HG02885 (cell line): ENCODE measurements at regions not wholly inside any gene's neighbourhood (a gene's known extent, or its start where the extent isn't known, plus 50 kb on each side); places are given as distances from the start of the nearest gene placed in this dataset.
"Not testable (repeated sequence)": the region's sequence is repeated elsewhere in the genome, so short reads cannot be mapped to it uniquely, and the experiment has no call there.

Experiments
- ATAC-seq: cut with Tn5 transposase; IDR thresholded peaks from one replicate; pipeline ENCODE4 v1.9.1; 2021; ENCODE audit warnings: mild to moderate bottlenecking; ENCODE audit not compliant: unreplicated experiment, poor library complexity

DNA sequence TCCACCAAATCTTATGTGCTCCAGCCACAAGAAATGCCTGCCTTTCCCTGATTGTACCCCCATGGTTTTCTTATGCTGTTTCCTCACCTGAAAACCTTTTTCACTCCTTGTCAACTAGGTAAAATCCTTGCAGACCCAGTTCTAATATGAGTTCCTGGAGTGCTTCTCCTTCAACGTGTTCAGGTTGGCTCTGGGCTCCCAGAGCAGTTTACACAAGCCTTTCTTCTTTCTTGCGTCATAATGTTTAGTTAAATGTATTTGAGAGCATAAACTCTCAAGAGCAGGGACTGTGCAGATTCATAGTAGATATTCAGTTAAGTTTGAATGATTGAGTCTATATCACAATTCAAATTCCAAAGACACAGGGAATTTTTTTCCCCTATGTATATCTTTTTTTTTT is 484.8 kb upstream of the CCDC196 start:
- no peak for ATAC-seq

DNA sequence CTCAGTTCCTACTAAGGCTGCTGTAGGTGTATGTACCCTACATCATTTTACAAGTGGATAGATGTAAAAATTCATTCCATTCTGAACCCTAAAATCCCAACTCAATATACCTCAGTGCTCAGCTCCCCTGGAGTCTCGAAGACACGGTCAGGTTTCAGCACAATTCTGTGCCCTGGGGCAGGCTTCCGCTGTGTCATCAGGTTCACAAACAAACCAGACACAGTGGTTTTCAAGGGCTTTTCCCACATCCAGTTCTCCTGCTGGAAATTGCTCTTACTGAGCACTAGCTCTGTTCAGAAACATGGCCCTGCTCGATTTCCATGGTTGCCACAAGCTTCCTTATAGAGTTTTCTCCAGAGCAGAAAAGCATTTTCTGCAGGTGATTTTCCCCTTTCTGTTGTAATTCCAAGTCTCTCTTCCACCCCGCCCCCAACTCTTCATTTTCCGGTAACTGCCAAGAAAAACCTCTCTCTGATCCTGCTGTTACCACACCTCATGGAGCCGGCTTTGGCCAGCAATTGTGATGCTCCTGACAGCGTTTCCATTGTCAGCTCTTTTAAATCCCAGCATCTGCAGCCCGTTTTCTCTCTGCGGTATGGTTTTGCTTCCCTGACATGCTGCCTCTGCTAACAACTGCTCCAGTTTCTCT is 483.0 kb upstream of the CCDC196 start:
- ATAC-seq = no peak

DNA sequence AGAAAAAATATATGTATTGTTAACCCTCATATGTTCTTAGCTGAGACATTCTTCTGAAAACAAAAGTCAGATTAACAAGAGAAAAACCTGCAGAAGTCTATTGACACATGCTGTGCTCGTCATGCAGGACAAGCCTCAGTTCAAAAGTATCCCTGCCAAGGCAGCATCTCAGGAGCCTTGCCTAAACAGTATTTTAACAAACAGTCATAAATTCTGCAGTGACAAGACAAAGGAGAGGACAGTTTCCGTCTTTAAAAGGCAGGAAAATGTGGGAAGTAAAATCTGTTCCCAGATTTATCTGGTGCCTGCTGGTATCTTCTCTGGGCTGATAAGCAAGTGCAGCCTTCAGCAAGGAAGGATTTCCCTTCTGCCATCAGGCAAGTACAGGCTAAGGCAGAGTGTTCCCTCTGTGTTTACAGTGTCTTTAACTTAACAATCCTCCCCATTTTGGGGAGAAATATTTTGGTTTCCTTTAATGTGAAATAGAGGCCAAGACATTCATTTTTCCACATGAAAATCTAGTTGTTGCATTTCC is 480.2 kb upstream of the CCDC196 start:
- ATAC-seq = no peak

DNA sequence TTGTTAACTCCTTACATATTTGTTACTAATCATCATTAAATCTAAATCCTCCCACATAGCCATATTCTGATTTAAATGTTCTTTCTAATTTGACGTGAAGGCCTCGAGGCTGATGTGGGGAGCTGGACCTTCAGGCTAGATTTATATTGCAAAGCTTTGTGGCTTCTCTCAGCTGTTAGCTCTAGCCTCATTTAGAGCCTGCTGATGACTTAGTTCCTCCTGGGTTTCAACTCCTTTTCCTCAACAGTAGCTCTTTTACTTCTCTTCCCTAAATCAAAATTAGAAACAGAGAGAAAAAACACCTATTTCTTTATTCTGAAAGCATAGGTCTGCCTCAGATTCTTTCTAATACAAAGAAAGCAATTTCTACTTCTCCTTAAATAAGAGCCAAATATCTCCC is 477.5 kb upstream of the CCDC196 start:
- ATAC-seq = no peak

DNA sequence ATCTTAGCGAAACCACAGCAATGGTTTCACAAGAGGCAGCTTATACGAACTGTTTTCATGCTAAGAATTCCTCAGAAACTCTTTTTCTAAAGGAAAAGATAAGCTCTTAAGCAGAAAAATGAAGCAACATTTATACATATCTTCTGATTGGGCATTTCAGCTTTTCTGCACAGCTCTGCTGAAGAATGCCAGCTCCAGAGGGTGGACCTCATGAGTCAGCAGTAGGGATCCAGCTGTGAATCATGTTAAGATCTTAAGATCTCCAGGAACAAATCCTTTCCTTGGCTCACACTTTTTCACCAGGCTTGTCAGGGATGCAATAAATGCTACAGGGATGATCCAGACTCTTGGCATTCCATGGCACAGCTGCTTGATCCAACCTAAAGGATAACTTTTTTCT is 477.1 kb upstream of the CCDC196 start:
- no peak for ATAC-seq

DNA sequence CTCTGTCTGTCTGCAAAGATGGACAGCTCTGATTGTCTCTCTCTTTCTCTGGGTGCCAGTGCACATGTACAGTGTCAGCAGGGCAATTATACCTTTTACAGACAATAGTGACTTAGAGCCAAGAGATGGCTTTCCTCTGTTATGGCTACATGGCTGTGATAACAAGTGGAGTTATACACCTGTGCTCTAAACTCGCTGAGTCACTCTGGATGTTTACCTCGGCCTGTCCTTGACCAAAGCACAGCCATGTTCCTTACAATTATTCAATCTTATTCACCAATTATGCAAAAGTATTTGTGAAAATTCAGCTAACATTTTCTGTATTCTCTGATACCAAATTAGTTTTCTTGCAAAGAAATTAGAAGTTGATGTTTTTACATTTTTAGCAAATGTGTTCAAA is 475.5 kb upstream of the CCDC196 start:
- ATAC-seq = no peak

DNA sequence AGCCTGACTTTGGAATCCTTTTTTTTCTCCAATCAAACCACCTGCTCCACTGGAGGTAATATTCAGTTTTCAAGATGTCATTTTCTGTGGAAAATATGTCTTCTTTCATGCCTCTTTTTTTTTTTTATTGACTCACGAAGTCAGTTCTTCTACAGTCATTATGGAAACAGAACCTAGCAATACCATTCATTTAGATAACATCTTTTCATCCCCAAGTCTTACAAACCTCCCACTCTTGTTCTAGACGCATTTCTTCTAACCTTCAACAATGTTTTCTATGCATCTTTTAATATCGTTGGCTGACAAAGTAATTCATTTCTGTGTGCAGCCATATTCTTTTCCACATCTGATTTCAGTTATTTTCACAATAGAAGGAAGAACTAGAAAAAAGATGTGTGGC is 474.3 kb upstream of the CCDC196 start:
- no peak for ATAC-seq

DNA sequence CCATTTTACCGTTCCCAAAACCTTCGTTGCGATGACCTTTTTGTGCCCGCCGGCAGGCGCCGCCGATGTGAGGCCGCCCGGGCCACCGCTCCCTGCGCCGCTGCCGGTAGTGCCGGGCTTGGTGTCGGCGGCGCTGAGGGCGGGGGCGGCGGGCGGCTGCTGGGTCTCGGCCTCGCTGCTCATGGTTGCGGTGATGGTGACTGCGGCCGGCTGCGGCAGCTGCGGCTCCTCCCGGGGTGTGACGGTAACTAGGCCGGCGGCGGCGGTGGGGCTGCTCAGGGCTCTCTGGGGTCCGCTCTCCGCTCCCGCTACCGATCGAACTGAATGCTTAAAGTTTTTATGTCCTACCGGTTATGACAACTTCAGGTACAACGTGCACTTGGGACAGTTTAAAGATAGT is 472.6 kb upstream of the CCDC196 start:
- not testable (repeated sequence) for ATAC-seq

DNA sequence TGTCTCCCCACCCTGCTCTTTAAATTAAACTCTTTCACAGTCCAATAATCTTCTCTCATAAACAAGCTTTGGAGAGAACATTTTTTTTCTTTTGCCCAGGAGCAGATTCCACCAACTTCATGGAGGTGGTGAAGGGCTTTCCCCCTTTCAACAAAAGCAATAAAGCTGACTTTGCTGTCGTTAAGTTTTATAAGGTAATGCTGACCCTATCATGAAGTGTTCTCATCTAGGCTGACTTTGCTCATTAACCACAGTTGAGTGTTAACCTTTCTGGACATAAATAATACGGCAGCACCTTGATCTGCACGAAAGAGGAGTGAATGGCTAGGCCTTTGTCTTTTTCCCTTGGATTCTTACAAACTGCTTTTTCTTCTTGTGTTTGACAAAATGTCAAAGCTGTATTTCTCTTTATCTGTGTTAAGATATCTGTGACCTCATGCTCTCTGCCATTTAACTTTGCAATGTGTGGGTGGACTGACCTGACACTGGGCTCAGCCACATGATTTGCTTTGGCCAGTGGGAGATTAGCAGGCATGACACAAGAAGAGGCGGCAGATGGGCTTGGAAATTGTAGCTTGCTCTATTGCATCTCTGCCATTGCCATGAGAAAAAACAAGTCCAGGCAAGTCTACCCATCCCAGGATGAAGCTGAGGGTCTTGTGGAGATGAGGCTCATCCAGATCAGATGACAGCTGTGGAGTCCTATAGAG is 470.9 kb upstream of the CCDC196 start:
- ATAC-seq = no peak

DNA sequence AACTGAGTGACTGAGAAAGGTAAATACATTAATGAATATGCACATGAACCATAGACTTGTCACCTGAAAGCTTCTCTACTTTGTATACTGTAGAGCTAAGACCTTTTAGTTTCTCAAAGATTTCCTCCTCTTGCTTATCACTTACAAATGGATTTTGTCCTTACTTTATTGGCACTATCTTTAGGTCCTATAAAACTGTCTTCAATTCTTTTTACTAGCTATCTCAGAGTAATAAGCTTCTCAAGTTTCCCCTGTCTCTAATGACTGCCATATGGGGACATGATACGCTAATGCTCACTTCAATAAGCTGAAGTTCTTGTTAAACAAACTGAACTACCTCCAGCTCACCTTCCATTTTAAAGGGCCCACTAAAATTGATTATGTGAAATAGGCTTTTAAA is 468.2 kb upstream of the CCDC196 start:
- no peak for ATAC-seq

DNA sequence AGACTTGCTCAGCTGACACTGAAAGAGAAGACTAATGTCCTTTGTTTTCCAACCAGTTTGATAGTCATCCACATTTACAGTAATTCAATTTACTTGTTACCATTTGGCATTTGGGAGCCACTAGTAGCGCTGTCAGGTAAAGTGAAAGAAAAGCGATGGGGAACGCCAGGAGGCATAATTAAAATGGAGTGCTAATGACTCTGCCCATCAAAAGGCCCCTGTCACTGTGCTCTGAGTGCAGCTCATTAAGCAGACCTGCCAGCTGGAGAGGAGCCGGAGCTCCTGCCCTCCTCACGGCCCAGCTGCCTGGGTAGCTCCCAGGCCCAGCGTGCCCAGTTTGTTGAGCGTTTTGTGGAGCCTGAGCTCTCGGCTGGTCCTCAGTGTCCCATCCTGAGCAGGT is 463.6 kb upstream of the CCDC196 start:
- ATAC-seq = no peak

DNA sequence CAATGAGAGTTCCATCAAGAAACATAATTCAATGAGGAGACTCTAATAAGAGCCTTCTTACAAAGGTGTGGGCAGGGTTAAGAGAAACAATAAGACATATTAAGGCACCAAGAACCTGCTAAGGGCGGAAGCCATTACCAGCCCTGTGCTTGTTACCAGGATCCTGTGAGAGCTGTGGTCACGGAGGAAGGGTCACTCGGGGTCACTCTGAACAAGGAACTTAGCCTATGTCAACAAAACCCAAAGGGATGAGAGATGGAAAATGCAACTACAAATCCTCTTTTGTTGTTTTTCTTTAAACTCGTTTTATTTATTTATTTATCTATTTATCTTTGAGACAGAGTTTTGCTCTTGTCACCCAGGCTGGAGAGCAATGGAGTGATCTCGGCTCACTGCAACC is 460.4 kb upstream of the CCDC196 start:
- ATAC-seq = no peak

DNA sequence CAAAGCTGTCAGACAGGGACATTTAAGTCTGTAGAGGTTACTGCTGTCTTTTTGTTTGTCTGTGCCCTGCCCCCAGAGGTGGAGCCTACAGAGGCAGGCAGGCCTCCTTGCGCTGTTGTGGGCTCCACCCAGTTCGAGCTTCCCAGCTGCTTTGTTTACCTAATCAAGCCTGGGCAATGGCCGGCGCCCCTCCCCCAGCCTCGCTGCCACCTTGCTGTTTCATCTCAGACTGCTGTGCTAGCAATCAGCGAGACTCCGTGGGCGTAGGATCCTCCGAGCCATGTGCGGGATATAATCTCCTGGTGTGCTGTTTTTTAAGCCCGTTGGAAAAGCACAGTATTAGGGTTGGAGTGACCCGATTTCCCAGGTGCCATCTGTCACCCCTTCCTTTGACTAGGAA is 454.2 kb upstream of the CCDC196 start:
- not testable (repeated sequence) for ATAC-seq

DNA sequence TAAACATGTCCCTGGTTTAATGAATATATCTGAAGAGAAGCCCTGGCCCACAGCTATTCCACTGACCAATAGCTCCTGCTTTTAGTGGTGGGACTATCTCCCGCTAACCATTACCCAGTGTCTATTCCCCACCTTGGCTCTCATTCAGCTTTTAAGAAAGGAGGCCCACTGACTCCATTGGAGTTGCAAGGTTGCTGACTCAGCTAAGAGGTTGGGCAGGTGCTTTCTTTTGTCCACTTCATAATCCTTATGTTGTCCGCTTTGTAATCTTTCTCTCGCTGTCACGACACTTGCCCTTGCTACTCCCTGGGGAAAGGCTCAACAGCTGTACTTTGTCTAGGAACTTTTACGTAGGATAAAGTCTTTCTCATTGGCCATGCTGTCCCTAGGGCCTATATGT is 453.4 kb upstream of the CCDC196 start:
- no peak for ATAC-seq

DNA sequence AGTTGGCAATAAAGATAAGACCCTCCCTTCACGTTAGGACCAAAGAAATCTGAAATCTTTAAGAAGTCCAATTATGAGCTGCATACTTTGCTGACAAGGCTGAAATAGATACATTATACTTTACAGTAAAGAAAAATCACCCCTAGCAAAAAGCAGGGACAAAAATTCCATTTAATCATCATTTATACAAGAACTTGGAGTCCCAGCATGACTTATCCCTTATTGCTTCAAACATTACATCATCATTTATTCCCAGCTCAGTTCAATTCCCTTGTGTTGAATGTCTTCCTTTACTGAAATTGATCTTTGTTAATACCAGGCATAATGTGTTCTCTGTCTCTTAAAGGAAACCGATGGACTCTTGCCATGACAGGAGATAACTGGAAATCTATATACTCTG is 449.6 kb upstream of the CCDC196 start:
- ATAC-seq = no peak

DNA sequence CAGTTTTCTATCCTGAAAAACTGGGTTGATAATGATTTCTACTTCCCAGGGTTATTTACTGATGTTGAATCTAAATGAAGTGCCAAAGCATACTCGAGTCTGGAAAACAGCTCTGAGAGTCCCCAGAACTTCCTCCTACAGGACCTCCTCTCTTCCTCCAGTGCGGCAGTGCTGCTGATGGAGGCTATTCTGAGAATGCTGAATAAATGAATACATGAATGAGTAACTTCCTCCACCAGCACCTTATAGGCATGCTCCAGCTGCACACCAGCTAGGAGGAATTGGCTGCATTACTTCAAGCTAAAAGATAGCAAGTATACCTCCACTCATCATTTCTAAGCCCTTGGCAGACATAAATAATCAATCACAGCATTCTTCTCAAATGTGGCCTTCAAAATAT is 448.8 kb upstream of the CCDC196 start:
- ATAC-seq = no peak

DNA sequence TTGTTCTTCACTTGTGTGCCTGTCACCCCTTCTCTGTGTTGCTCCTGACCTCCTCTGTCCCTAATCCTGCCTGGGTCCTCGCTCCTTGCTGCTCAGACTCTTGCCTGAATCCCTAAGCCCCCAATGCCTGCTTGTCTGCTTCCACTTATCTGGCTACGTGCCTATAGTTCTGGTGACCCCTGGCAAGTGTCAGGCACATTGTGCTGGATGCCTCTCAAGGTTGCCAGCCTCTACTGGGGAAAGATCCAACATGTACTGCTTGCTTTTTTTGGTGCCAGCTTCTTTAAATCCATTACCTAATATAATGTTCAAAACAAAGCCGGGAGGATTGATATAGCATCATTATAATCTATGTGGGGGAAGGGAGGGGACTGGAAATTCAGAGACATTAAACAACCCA is 448.0 kb upstream of the CCDC196 start:
- ATAC-seq = no peak

DNA sequence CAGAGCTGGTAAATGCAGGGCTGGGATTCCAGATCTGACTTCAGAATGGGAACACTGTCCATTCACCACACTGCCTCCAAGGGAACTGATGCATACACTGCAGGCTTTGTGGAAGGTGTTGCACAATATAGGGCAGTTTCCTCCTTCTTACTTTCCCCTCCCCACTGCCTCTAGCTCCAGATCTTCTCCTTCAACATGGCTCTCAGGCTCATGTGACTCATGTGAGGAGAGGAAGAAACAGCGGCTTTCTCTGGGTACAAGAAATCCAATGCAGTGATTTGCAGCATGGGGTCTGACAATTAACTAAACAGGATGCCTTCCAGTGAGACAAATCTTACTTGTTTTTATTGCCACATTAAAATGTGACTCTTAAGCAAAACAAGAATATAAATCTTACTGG is 447.6 kb upstream of the CCDC196 start:
- ATAC-seq = no peak

DNA sequence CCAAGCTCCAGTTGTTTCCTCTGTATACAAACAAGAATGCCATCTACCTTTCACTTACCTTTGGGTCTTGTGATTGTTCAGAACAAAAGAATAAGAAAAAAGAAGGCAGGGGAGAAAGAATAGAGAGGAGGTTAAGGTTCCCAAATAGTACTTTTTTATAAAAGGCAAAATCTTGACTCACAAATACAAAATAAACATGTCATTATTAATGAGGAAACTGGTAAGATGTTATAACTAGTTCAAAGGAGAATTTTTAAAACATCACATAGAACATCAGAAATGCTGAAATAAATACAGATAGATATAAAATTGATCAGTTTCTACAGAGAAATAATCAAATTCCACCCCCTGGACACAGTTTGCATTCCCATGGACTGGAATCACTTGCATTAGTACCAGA is 446.7 kb upstream of the CCDC196 start:
- no peak for ATAC-seq

DNA sequence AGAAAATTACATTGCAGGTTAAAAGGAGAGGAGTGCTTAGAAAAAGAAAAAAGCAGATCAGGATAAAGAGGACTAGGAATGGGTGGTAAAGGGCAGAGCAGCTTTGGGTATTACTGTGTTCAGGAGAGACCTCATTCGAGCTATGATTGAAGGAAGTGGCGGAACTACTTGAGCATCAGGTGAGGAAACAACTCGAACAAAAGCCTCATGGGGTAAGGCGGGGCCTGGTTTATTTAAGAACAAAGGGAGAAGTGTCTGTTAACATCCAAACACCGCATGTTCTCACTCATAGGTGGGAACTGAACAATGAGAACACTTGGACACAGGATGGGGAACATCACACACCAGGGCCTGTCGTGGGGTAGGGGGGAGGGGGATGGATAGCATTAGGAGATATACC is 444.6 kb upstream of the CCDC196 start:
- no peak for ATAC-seq

DNA sequence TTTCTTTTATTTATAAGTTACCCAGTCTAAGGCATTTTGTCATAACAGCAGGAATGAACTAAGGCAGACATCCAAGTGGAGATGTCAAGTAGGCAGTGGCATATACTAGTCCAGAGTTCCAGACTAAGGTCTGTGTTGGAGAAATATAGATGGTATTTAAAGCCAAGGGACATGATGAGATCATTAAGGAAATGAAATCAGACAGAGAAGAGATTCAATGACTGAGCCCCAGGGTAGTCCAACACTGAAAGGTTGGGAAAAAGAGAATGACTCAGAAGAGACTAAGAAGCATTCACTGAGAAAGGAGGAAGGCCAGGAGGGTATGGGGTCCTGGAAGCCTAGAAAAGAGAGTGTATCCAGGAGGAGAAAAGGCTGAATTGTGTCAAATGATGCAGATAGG is 442.2 kb upstream of the CCDC196 start:
- ATAC-seq = no peak

DNA sequence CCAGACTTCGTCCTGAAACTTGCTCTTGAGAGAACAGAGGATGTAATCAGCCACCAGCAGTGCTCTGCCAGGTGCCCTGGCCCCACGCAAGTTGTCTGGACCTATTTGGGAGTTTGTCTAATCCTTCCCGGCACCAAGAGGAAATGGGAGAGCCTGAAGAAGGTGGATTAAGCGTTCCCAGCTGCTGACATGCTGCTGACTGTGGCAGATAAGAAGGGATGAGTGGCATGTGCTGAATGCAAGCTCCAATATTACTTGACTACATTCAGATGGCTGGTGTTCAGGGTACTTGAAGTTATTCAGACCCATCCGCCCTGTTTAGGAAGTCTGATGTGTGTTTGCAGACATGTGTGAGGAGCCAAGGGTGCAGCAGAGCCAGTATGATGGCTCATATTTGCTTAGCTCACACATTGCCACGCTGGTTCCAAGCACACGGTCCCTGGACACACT is 440.6 kb upstream of the CCDC196 start:
- ATAC-seq = no peak
